ENCODE measurements at regions not wholly inside any gene's neighbourhood (a gene's known extent, or its start where the extent isn't known, plus 50 kb on each side); places are given as distances from the start of the nearest gene placed in this dataset.

GRCh38 chr3:71902258-71903111, 117.5 kb upstream of the PROK2 start:
- Histone ChIP-seq H3K9me3 (ENCODE audit: control insufficient read depth, insufficient read depth, low read length) (no peaks in the 10 kb centered on the region), H3K27ac (ENCODE audit: low read length) (no peak overlapping the region), H3K4me3 (ENCODE audit: low read length) (no peak overlapping the region), H3K27me3 (ENCODE audit: control insufficient read depth, insufficient read depth, low read length) (peaks cover 6% of the 10 kb centered on the region), H3K36me3 (ENCODE audit: control insufficient read depth, insufficient read depth, low read length) (no peaks in the 10 kb centered on the region), H3K4me1 (ENCODE audit: control insufficient read depth, insufficient read depth, low read length) (peaks cover 3% of the 10 kb centered on the region)
- ATAC-seq = no peak
- TF ChIP-seq CTCF (IDR thresholded peaks at IDR 0.05) = no peak
- no peak overlapping the region for H3K27ac Mint-ChIP-seq
- no peak for DNase-seq
- H3K27me3 Mint-ChIP-seq (ENCODE audit: low read depth in 2 of 2) = peaks cover 12 to 30% of the 10 kb centered on the region in 2 donors
- H3K4me1 Mint-ChIP-seq = peaks cover 0 to 5% of the 10 kb centered on the region in 2 donors
- no peak overlapping the region for H3K4me3 Mint-ChIP-seq
- WGBS (ENCODE audit: insufficient coverage) = 90% methylated on average over 4 of the region's 4 CpGs
- H3K36me3 Mint-ChIP-seq = no peaks in the 10 kb centered on the region
- intact Hi-C loops (cut with micrococcal nuclease) = no loop called here
- H3K9me3 Mint-ChIP-seq = no peaks in the 10 kb centered on the region

GRCh38 chr3:71901645-71902044, 116.7 kb upstream of the PROK2 start:
- H3K27me3 Mint-ChIP-seq (ENCODE audit: low read depth in 2 of 2) = peaks cover 12 to 33% of the 10 kb centered on the region in 2 donors
- intact Hi-C loops (cut with micrococcal nuclease) = no loop called here
- 90% methylated on average over 8 of the region's 9 CpGs for WGBS (ENCODE audit: insufficient coverage)

GRCh38 chr3:71900057-71900456, 115.1 kb upstream of the PROK2 start:
- Mint-ChIP-seq H3K4me1 (no peaks in the 10 kb centered on the region), H3K27me3 (ENCODE audit: low read depth in 2 of 2) (peaks cover 12 to 33% of the 10 kb centered on the region in 2 donors), H3K4me3 (no peak overlapping the region), H3K9me3 (no peaks in the 10 kb centered on the region), H3K27ac (no peak overlapping the region), H3K36me3 (no peaks in the 10 kb centered on the region)
- Histone ChIP-seq H3K4me3 (ENCODE audit: low read length) (no peak overlapping the region), H3K4me1 (ENCODE audit: control insufficient read depth, insufficient read depth, low read length) (peaks cover under 1% of the 10 kb centered on the region), H3K36me3 (ENCODE audit: control insufficient read depth, insufficient read depth, low read length) (no peaks in the 10 kb centered on the region), H3K27ac (ENCODE audit: low read length) (no peak overlapping the region), H3K9me3 (ENCODE audit: control insufficient read depth, insufficient read depth, low read length) (no peaks in the 10 kb centered on the region), H3K27me3 (ENCODE audit: control insufficient read depth, insufficient read depth, low read length) (peaks cover 9% of the 10 kb centered on the region)
- intact Hi-C loops (cut with micrococcal nuclease) = no loop called here
- 75% methylated on average over 2 of the region's 2 CpGs for WGBS (ENCODE audit: insufficient coverage)
- no peak for DNase-seq
- no peak for TF ChIP-seq CTCF (IDR thresholded peaks at IDR 0.05)
- ATAC-seq = no peak

More at GRCh38 chr3:71901645-71902044, 116.7 kb upstream of the PROK2 start:
- H3K9me3 ChIP-seq (ENCODE audit: control insufficient read depth, insufficient read depth, low read length) = no peaks in the 10 kb centered on the region
- H3K4me1 ChIP-seq (ENCODE audit: control insufficient read depth, insufficient read depth, low read length) = peaks cover 3% of the 10 kb centered on the region
- H3K36me3 ChIP-seq (ENCODE audit: control insufficient read depth, insufficient read depth, low read length) = no peaks in the 10 kb centered on the region
- Mint-ChIP-seq H3K4me3 (no peak overlapping the region), H3K4me1 (peaks cover 0 to 5% of the 10 kb centered on the region in 2 donors), H3K9me3 (no peaks in the 10 kb centered on the region), H3K27ac (no peak overlapping the region), H3K36me3 (no peaks in the 10 kb centered on the region)
- TF ChIP-seq CTCF (IDR thresholded peaks at IDR 0.05) = no peak
- peaks cover 9% of the 10 kb centered on the region for H3K27me3 ChIP-seq (ENCODE audit: control insufficient read depth, insufficient read depth, low read length)
- no peak overlapping the region for H3K4me3 ChIP-seq (ENCODE audit: low read length)
- ATAC-seq (no peak), DNase-seq (no peak)
- H3K27ac ChIP-seq (ENCODE audit: low read length) = no peak overlapping the region
